HG03025 (cell line): ENCODE measurements at regions not wholly inside any gene's neighbourhood (a gene's known extent, or its start where the extent isn't known, plus 50 kb on each side); places are given as distances from the start of the nearest gene placed in this dataset.
"Not testable (repeated sequence)": the region's sequence is repeated elsewhere in the genome, so short reads cannot be mapped to it uniquely, and the experiment has no call there.

Experiments used
- ATAC-seq: cut with Tn5 transposase; IDR thresholded peaks from one replicate; pipeline ENCODE4 v1.9.1; 2021; ENCODE audit warnings: mild to moderate bottlenecking, moderate library complexity; ENCODE audit not compliant: unreplicated experiment, low FRiP score

GRCh38 chr1:222195857-222196256 is 352.0 kb downstream of the HHIPL2 start:
- no peak for ATAC-seq

DNA sequence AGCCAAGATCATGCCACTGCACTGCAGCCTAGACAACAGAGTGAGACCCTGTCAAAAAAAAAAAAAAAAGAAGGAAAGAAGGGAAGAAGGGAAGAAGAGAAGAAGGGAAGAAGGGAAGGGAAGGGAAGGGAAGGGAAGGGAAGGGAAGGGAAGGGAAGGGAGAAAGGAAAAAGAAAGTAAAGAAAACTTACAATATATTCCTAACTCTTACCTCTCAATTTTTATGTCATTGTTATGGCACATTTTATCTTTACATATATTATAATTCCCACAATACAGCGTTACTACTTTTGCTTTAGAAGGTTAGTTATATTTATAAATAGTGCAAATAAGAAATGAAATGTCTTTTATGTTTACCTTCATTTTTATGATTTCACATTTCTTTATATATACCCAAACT is 358.7 kb downstream of the HHIPL2 start:
- ATAC-seq = no peak

- no peak for ATAC-seq
Observed at GRCh38 chr1:222187566-222188332, 360.2 kb downstream of the HHIPL2 start.

DNA sequence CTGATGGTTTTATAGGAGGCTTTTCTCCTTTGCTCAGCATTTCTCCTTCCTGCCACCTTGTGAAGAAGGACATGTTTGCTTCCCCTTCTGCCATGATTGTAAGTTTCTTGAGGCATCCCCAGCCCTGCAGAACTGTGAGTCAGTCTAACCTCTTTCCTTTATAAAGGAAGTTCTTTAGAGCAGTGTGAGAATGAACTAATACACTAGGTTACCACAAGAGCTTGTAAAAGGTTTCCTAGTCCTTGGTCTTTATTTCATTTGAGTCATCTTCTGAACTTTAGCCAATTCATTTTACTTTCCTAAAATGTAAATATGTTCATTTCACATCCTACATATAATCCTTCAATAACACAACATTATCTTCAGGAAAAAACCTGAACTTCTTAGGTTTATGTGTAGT is 365.3 kb downstream of the HHIPL2 start:
- no peak for ATAC-seq

GRCh38 chr1:222181191-222181590 is 366.7 kb downstream of the HHIPL2 start:
- no peak for ATAC-seq

- not testable (repeated sequence) for ATAC-seq
Observed at GRCh38 chr1:222177496-222177895, 370.4 kb downstream of the HHIPL2 start.

GRCh38 chr1:222171005-222171404 is 376.9 kb downstream of the HHIPL2 start:
- peak; percentile 68 for ATAC-seq

DNA sequence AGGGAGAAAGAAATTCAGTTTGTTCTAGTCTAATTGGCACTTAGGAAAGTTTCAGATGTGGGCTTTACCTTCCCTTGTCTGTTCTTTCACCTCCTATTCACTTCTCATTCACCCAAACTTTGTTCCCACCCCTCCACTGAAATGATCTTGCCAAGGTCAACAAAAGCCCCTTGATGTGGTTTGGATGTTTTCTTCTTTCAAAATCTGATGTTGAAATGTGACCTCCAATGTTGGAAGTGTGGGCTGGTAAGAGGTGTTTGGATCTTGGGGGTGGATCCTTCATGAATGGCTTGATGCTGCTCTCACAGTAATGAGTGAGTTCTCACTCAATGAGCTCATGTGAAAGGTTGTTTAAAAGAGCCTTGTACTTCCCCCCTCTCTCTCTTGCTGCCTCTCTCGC is 379.3 kb downstream of the HHIPL2 start:
- no peak for ATAC-seq

GRCh38 chr1:222167896-222168295 is 380.0 kb downstream of the HHIPL2 start:
- ATAC-seq = no peak

DNA sequence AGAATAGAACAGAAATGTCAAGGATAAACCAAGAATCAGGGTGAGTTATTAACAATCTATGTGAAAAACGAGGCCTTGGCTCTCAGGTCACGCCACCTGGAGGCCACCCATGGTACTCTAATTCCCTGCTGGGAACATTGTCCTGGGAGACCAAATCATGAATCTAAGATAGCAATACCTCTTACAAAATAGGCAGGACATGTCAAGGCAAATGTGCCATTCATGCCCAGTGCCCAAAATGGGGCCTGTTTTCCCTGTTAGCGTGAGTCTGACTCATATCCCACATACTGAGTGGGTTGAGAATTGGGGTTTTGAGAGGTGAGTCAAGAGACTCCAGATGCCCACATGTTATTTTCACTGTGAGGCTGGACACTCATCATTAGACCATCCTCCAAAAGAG is 380.8 kb downstream of the HHIPL2 start:
- ATAC-seq = no peak

GRCh38 chr1:222165629-222166028 is 382.3 kb downstream of the HHIPL2 start:
- no peak for ATAC-seq

DNA sequence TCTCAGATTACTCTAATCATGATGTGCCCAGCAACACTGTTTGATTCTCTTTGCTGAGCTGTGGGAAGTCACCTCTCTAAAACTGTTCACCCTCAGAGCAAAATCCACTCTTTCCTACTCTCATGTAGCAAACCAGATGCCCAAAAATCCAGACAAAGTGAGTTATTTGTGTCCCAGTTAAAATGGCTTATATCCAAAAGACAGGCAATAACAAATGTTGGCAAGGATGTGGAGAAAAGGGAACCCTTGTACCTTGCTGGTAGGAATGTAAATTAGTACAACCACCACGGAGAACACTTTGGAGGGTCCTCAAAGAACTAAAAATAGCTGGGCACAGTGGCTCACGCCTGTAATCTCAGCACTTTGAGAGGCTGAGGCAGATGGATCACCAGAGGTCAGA is 384.0 kb downstream of the HHIPL2 start:
- ATAC-seq = no peak

DNA sequence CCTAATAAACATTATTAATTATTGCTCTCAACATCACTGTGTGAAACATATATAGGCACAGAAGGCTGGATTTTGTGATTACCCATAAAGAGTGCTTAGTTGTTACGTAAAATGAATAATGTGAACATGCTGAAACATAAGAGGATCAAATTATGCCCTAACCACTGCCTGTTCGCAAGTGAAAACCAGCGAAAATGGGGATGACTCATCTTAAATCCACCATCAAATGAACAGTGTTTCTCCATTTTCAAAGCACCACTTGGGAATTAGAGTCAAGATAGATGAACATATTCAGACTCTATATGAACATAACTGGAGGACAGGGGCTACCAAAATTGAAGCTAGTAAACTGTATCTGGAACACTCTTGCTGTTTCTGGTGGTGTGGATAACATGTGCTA is 386.2 kb downstream of the HHIPL2 start:
- ATAC-seq = no peak

DNA sequence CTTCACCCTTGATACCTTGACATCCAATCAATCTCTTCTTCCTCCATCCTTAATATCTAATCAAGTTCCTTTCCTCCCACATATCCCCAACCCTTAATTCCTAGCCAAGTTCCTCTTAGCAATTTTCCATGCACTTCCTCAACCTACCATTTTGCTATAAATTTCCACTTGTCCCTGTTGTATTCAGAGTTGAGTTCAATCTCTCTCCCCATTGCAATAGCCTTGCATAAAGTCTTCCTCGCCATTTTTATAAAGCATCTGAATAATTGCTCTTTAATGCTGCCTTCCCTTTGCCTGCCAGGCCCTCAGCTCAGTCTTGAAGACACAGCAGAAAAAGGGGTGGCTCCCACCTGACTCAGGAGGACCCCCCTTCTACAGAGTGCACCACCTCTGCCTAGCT is 390.3 kb downstream of the HHIPL2 start:
- no peak for ATAC-seq

DNA sequence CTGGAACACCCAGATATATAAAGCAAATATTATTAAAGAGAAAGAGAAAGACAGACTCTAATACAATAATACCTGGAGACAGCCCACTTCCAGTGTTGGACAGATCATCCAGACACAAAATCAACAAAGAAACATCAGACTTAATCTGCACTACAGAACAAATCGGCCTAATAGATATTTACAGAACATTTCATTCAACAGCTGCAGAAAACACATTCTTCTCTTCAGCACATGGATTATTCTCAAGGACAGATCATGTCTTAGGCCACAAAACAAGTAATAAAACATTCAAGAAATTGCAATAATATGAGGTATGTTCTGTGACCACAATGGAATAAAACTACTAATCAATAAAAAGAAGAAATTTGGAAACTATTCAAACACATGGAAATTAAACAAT is 398.3 kb upstream of the DUSP10 start:
- no peak for ATAC-seq

- no peak for ATAC-seq
Observed at GRCh38 chr1:222138095-222138494, 396.2 kb upstream of the DUSP10 start.

GRCh38 chr1:222136869-222137268 is 395.0 kb upstream of the DUSP10 start:
- ATAC-seq = no peak

GRCh38 chr1:222129041-222129440 is 387.2 kb upstream of the DUSP10 start:
- ATAC-seq = no peak

GRCh38 chr1:222127526-222128152 is 385.8 kb upstream of the DUSP10 start:
- no peak for ATAC-seq

GRCh38 chr1:222127096-222127495 is 385.2 kb upstream of the DUSP10 start:
- ATAC-seq = no peak

- no peak for ATAC-seq
Observed at GRCh38 chr1:222126052-222126451, 384.2 kb upstream of the DUSP10 start.

DNA sequence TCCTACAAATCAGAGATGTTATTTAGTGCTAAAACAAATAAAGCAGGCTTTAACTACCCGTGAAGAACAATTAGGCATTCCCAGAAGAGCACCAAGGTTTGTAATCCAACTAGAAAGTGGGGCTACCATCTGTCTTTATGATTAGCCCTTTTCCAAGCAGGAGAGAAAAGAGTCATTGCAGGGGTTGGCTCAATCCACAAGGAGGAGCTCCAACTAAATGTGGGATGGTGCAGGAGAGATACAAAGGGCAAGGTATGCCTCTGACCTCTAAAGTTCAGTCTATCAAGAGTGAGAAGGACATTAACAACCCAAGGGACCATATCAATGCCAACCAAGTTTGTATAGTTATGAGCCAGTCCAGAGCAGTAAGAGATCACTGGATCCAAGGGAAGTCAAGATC is 382.7 kb upstream of the DUSP10 start:
- ATAC-seq = no peak
